SK-N-SH treated with all-trans-retinoic acid at 6 μM for 48 hours (cell line): ENCODE measurements at regions not wholly inside any gene's neighbourhood (a gene's known extent, or its start where the extent isn't known, plus 50 kb on each side); places are given as distances from the start of the nearest gene placed in this dataset.

ENCODE experiments used
- ATAC-seq: fragments of 200-7000 bp; cut with Tn5 transposase; 3 replicates; pipeline ENCODE4 v1.9.1; 2020; ENCODE audit warnings: mild to moderate bottlenecking, moderate library complexity
- ARNTL ChIP-seq: fragments of 450-650 bp; formaldehyde crosslinking; IDR thresholded peaks from 2 replicates; pipeline ENCODE4 v1.5.0; 2020; ENCODE audit warnings: low read depth, mild to moderate bottlenecking, moderate library complexity, borderline replicate concordance
- CSDC2 ChIP-seq: fragments of 250-450 bp; sonication (Bioruptor Pico); IDR thresholded peaks from 2 replicates; pipeline ENCODE4 v1.5.0; 2020; ENCODE audit warnings: mild to moderate bottlenecking, moderate library complexity
- ESRRG ChIP-seq: fragments of 250-450 bp; sonication (Bioruptor Pico); IDR thresholded peaks from 2 replicates; pipeline ENCODE4 v1.6.1; 2021; ENCODE audit warnings: mild to moderate bottlenecking
- GLIS3 ChIP-seq: fragments of 250-450 bp; sonication (Bioruptor Pico); IDR thresholded peaks from 2 replicates; pipeline ENCODE4 v1.5.0; 2020; ENCODE audit warnings: mild to moderate bottlenecking, moderate library complexity
- ISL1 ChIP-seq: fragments of 250-450 bp; sonication (Bioruptor Pico); IDR thresholded peaks from 2 replicates; pipeline ENCODE4 v2.1.2; 2022; ENCODE audit warnings: mild to moderate bottlenecking, moderate library complexity
- OSR1 ChIP-seq: fragments of 250-450 bp; sonication (Bioruptor Pico); IDR thresholded peaks from 2 replicates; pipeline ENCODE4 v1.8.0; 2022; ENCODE audit warnings: moderate library complexity, mild to moderate bottlenecking, inconsistent platforms
- POU6F1 ChIP-seq: fragments of 250-450 bp; sonication (Bioruptor Pico); IDR thresholded peaks from 2 replicates; pipeline ENCODE4 v1.8.0; 2021; ENCODE audit warnings: low read depth, mild to moderate bottlenecking, moderate library complexity, borderline replicate concordance
- RARB ChIP-seq: fragments of 250-450 bp; sonication (Bioruptor Pico); IDR thresholded peaks from 2 replicates; pipeline ENCODE4 v1.8.0; 2021; ENCODE audit warnings: mild to moderate bottlenecking, moderate library complexity
- SNAI2 ChIP-seq: fragments of 250-450 bp; sonication (Bioruptor Pico); IDR thresholded peaks from 2 replicates; pipeline ENCODE4 v1.5.0; 2020; ENCODE audit warnings: mild to moderate bottlenecking, moderate library complexity
- TCF4 ChIP-seq: fragments of 250-450 bp; sonication (Bioruptor Pico); IDR thresholded peaks from 2 replicates; pipeline ENCODE4 v1.8.0; 2021; ENCODE audit warnings: mild to moderate bottlenecking, moderate library complexity, borderline replicate concordance
- TOX ChIP-seq: fragments of 250-450 bp; sonication (Bioruptor Pico); IDR thresholded peaks from 2 replicates; pipeline ENCODE4 v1.8.0; 2021; ENCODE audit warnings: mild to moderate bottlenecking, moderate library complexity, borderline replicate concordance
- ZC3H10 ChIP-seq: fragments of 250-450 bp; sonication (Bioruptor Pico); IDR thresholded peaks from 2 replicates; pipeline ENCODE4 v1.5.1; 2021; ENCODE audit warnings: mild to moderate bottlenecking, moderate library complexity
- ZFP3 ChIP-seq: fragments of 250-450 bp; sonication (Bioruptor Pico); IDR thresholded peaks from 2 replicates; pipeline ENCODE4 v1.5.0; 2020; ENCODE audit warnings: mild to moderate bottlenecking, moderate library complexity
- ZFP30 ChIP-seq: fragments of 450-650 bp; formaldehyde crosslinking; IDR thresholded peaks from 2 replicates; pipeline ENCODE4 v1.5.0; 2022; ENCODE audit warnings: mild to moderate bottlenecking, moderate library complexity
- ZNF565 ChIP-seq: fragments of 450-650 bp; formaldehyde crosslinking; conservative IDR thresholded peaks from 2 replicates; pipeline ENCODE4 v1.5.0; 2020; ENCODE audit warnings: low read depth, mild to moderate bottlenecking, moderate library complexity
- ZNF70 ChIP-seq: fragments of 450-650 bp; formaldehyde crosslinking; IDR thresholded peaks from 2 replicates; pipeline ENCODE4 v1.5.0; 2020; ENCODE audit warnings: mild to moderate bottlenecking, moderate library complexity
- ZNF8 ChIP-seq: fragments of 450-650 bp; formaldehyde crosslinking; IDR thresholded peaks from 2 replicates; pipeline ENCODE4 v1.5.0; 2020; ENCODE audit warnings: mild to moderate bottlenecking, moderate library complexity
- TF ChIP-seq, protein P1 (sequence below): fragments of 250-450 bp; sonication (Bioruptor Pico); IDR thresholded peaks from 2 replicates; pipeline ENCODE4 v1.5.1; 2021; ENCODE audit warnings: mild to moderate bottlenecking, moderate library complexity
- TF ChIP-seq, protein P2 (sequence below): fragments of 250-450 bp; sonication (Bioruptor Pico); IDR thresholded peaks from 2 replicates; pipeline ENCODE4 v1.5.0; 2020; ENCODE audit warnings: mild to moderate bottlenecking, moderate library complexity
- TF ChIP-seq, protein P3 (sequence below): fragments of 250-450 bp; sonication (Bioruptor Pico); IDR thresholded peaks from 2 replicates; pipeline ENCODE4 v1.5.1; 2020; ENCODE audit warnings: low read depth, mild to moderate bottlenecking, moderate library complexity
- TF ChIP-seq, protein P4 (sequence below): fragments of 250-450 bp; sonication (Bioruptor Pico); IDR thresholded peaks from 2 replicates; pipeline ENCODE4 v1.8.0; 2020; ENCODE audit warnings: mild to moderate bottlenecking, moderate library complexity, borderline replicate concordance

DNA sequence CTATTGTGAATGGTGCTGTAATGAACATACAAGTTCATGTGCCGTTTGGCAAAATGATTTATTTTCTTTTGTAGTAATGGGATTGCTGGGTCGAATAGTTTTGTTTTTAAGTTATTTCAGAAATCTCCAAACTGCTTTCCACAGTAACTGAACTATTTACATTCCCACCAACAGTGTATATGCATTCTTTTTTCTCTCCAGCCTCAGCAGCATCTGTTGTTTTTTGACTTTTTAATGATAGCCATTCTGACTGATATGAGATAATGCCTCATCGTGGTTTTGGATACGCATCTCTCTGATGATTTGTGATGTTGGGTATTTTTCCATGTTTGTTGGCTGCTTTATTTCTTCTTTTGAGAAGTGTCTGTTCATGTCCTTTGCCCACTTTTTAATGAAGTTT is 246.3 kb upstream of the ADGRL3 start:
- ATAC-seq: no peak
- TF ChIP-seq SNAI2 (CRISPR knock-in tag) (no peak), ZFP30 (CRISPR knock-in tag) (no peak), ISL1 (CRISPR knock-in tag) (no peak), ZC3H10 (CRISPR knock-in tag) (no peak), GLIS3 (no peak), CSDC2 (CRISPR knock-in tag) (no peak), RARB (CRISPR knock-in tag) (no peak), ZNF70 (CRISPR knock-in tag) (no peak), TOX (CRISPR knock-in tag) (no peak), OSR1 (CRISPR knock-in tag) (no peak), ZNF565 (CRISPR knock-in tag) (no peak), POU6F1 (CRISPR knock-in tag) (no peak), ZNF8 (CRISPR knock-in tag) (no peak), ARNTL (CRISPR knock-in tag) (no peak), TCF4 (CRISPR knock-in tag) (no peak)
- TF ChIP-seq, protein P1, sequence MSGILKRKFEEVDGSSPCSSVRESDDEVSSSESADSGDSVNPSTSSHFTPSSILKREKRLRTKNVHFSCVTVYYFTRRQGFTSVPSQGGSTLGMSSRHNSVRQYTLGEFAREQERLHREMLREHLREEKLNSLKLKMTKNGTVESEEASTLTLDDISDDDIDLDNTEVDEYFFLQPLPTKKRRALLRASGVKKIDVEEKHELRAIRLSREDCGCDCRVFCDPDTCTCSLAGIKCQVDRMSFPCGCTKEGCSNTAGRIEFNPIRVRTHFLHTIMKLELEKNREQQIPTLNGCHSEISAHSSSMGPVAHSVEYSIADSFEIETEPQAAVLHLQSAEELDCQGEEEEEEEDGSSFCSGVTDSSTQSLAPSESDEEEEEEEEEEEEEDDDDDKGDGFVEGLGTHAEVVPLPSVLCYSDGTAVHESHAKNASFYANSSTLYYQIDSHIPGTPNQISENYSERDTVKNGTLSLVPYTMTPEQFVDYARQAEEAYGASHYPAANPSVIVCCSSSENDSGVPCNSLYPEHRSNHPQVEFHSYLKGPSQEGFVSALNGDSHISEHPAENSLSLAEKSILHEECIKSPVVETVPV: no peak
- TF ChIP-seq, protein P2, sequence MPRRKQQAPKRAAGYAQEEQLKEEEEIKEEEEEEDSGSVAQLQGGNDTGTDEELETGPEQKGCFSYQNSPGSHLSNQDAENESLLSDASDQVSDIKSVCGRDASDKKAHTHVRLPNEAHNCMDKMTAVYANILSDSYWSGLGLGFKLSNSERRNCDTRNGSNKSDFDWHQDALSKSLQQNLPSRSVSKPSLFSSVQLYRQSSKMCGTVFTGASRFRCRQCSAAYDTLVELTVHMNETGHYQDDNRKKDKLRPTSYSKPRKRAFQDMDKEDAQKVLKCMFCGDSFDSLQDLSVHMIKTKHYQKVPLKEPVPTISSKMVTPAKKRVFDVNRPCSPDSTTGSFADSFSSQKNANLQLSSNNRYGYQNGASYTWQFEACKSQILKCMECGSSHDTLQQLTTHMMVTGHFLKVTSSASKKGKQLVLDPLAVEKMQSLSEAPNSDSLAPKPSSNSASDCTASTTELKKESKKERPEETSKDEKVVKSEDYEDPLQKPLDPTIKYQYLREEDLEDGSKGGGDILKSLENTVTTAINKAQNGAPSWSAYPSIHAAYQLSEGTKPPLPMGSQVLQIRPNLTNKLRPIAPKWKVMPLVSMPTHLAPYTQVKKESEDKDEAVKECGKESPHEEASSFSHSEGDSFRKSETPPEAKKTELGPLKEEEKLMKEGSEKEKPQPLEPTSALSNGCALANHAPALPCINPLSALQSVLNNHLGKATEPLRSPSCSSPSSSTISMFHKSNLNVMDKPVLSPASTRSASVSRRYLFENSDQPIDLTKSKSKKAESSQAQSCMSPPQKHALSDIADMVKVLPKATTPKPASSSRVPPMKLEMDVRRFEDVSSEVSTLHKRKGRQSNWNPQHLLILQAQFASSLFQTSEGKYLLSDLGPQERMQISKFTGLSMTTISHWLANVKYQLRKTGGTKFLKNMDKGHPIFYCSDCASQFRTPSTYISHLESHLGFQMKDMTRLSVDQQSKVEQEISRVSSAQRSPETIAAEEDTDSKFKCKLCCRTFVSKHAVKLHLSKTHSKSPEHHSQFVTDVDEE: no peak
- TF ChIP-seq, protein P3, sequence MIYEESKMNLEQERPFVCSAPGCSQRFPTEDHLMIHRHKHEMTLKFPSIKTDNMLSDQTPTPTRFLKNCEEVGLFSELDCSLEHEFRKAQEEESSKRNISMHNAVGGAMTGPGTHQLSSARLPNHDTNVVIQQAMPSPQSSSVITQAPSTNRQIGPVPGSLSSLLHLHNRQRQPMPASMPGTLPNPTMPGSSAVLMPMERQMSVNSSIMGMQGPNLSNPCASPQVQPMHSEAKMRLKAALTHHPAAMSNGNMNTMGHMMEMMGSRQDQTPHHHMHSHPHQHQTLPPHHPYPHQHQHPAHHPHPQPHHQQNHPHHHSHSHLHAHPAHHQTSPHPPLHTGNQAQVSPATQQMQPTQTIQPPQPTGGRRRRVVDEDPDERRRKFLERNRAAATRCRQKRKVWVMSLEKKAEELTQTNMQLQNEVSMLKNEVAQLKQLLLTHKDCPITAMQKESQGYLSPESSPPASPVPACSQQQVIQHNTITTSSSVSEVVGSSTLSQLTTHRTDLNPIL (CRISPR knock-in tag): no peak

GRCh38 chr4:60962286-60962685 is 237.8 kb upstream of the ADGRL3 start:
- TF ChIP-seq ISL1 (CRISPR knock-in tag) (no peak), OSR1 (CRISPR knock-in tag) (no peak), SNAI2 (CRISPR knock-in tag) (no peak), ZFP3 (CRISPR knock-in tag) (no peak), CSDC2 (CRISPR knock-in tag) (no peak), ZFP30 (CRISPR knock-in tag) (no peak), ZC3H10 (CRISPR knock-in tag) (no peak), ESRRG (CRISPR knock-in tag) (no peak), TCF4 (CRISPR knock-in tag) (no peak), ZNF70 (CRISPR knock-in tag) (no peak), TOX (CRISPR knock-in tag) (no peak), ZNF8 (CRISPR knock-in tag) (no peak)
- TF ChIP-seq, protein P4, sequence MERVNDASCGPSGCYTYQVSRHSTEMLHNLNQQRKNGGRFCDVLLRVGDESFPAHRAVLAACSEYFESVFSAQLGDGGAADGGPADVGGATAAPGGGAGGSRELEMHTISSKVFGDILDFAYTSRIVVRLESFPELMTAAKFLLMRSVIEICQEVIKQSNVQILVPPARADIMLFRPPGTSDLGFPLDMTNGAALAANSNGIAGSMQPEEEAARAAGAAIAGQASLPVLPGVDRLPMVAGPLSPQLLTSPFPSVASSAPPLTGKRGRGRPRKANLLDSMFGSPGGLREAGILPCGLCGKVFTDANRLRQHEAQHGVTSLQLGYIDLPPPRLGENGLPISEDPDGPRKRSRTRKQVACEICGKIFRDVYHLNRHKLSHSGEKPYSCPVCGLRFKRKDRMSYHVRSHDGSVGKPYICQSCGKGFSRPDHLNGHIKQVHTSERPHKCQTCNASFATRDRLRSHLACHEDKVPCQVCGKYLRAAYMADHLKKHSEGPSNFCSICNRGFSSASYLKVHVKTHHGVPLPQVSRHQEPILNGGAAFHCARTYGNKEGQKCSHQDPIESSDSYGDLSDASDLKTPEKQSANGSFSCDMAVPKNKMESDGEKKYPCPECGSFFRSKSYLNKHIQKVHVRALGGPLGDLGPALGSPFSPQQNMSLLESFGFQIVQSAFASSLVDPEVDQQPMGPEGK (CRISPR knock-in tag): no peak
- TF ChIP-seq, protein P3 (CRISPR knock-in tag): no peak
- ATAC-seq: no peak
